IMR-90 (cell line): ENCODE measurements at regions not wholly inside any gene's neighbourhood (a gene's known extent, or its start where the extent isn't known, plus 50 kb on each side); places are given as distances from the start of the nearest gene placed in this dataset.

Experiments
- BHLHE40 ChIP-seq: fragments of 150-350 bp; IDR thresholded peaks from 2 replicates; pipeline ENCODE4 v1.6.1; 2016; ENCODE audit warnings: mild to moderate bottlenecking, low read depth, low read length
- CEBPB ChIP-seq: IDR thresholded peaks from 2 replicates; pipeline ENCODE4 v1.6.1; 2012; ENCODE audit warnings: low read depth, low read length, improper control_type of control experiment
- FOS ChIP-seq: fragments of 150-350 bp; IDR thresholded peaks from 2 replicates; pipeline ENCODE4 v1.6.1; 2016; ENCODE audit warnings: low read depth, low read length
- MAFK ChIP-seq: IDR thresholded peaks from 2 replicates; pipeline ENCODE4 v1.6.1; 2012; ENCODE audit warnings: low read depth, low read length, improper control_type of control experiment
- MXI1 ChIP-seq: IDR thresholded peaks from 2 replicates; pipeline ENCODE4 v1.6.1; 2012; ENCODE audit warnings: low read depth, mild to moderate bottlenecking, low read length, moderate library complexity, borderline replicate concordance
- NFE2L2 ChIP-seq: fragments of 150-350 bp; IDR thresholded peaks from 2 replicates; pipeline ENCODE4 v1.6.1; 2016; ENCODE audit warnings: low read depth, mild to moderate bottlenecking, low read length
- POLR2A ChIP-seq: IDR thresholded peaks from 2 replicates; pipeline ENCODE4 v1.6.1; 2012; ENCODE audit warnings: mild to moderate bottlenecking, low read depth, low read length
- RAD21 ChIP-seq: IDR thresholded peaks from 2 replicates; pipeline ENCODE4 v1.6.1; 2012; ENCODE audit warnings: low read length, improper control_type of control experiment
- RCOR1 ChIP-seq: IDR thresholded peaks from 2 replicates; pipeline ENCODE4 v1.6.1; 2012; ENCODE audit warnings: mild to moderate bottlenecking, low read length, improper control_type of control experiment; ENCODE audit not compliant: insufficient replicate concordance
- RFX5 ChIP-seq: IDR thresholded peaks from 2 replicates; pipeline ENCODE4 v1.8.0; 2012; ENCODE audit warnings: low read depth, mild to moderate bottlenecking, low read length, moderate library complexity
- SMC3 ChIP-seq: fragments of 150-350 bp; IDR thresholded peaks from 2 replicates; pipeline ENCODE4 v1.6.1; 2016; ENCODE audit warnings: low read depth, mild to moderate bottlenecking, antibody characterized with exemption, low read length, moderate library complexity
- TF ChIP-seq, protein P1 (sequence below): conservative IDR thresholded peaks from 2 replicates; pipeline ENCODE4 v1.5.1; 2012; ENCODE audit warnings: mild to moderate bottlenecking, low read depth, low read length, improper control_type of control experiment
- TF ChIP-seq, protein P2 (sequence below): fragments of 150-350 bp; IDR thresholded peaks from 2 replicates; pipeline ENCODE4 v1.6.1; 2017; ENCODE audit warnings: mild to moderate bottlenecking, antibody characterized with exemption, low read length, low read depth
- TF ChIP-seq, protein P3 (sequence below): fragments of 150-350 bp; IDR thresholded peaks from 2 replicates; pipeline ENCODE4 v1.6.1; 2016; ENCODE audit warnings: low read depth, mild to moderate bottlenecking, low read length, moderate library complexity, borderline replicate concordance

DNA sequence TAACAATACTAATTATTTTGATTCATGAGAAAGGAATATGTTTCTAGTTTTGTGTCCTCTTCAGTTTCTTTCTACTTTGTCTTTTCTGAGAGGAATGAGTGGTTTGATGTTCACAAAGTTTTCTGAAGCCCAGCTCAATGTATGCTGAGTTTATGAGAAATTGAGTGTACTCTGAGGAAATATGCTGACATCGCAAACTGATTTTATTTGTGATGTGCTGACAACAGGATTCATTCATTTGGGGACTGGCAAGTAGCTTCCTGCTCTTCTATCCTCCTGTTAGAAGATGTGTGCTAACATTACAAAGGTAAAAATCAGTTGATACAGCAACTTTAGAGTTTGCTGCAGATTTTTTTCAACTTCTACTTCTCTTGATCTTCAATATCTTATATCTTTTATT, 403.2 kb upstream of the CDH19 start:
- TF ChIP-seq SMC3, result no peak
- TF ChIP-seq RFX5, result no peak
- no peak for TF ChIP-seq BHLHE40
- TF ChIP-seq FOS, result no peak
- TF ChIP-seq, protein P1, sequence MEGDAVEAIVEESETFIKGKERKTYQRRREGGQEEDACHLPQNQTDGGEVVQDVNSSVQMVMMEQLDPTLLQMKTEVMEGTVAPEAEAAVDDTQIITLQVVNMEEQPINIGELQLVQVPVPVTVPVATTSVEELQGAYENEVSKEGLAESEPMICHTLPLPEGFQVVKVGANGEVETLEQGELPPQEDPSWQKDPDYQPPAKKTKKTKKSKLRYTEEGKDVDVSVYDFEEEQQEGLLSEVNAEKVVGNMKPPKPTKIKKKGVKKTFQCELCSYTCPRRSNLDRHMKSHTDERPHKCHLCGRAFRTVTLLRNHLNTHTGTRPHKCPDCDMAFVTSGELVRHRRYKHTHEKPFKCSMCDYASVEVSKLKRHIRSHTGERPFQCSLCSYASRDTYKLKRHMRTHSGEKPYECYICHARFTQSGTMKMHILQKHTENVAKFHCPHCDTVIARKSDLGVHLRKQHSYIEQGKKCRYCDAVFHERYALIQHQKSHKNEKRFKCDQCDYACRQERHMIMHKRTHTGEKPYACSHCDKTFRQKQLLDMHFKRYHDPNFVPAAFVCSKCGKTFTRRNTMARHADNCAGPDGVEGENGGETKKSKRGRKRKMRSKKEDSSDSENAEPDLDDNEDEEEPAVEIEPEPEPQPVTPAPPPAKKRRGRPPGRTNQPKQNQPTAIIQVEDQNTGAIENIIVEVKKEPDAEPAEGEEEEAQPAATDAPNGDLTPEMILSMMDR, result no peak
- TF ChIP-seq POLR2A, result no peak
- TF ChIP-seq MAFK, result peak; percentile 87
- no peak for TF ChIP-seq CEBPB
- no peak for TF ChIP-seq NFE2L2
- no peak for TF ChIP-seq RAD21
- no peak for TF ChIP-seq MXI1
- TF ChIP-seq, protein P2, sequence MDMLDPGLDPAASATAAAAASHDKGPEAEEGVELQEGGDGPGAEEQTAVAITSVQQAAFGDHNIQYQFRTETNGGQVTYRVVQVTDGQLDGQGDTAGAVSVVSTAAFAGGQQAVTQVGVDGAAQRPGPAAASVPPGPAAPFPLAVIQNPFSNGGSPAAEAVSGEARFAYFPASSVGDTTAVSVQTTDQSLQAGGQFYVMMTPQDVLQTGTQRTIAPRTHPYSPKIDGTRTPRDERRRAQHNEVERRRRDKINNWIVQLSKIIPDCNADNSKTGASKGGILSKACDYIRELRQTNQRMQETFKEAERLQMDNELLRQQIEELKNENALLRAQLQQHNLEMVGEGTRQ, result no peak
- TF ChIP-seq RCOR1, result no peak
- TF ChIP-seq, protein P3, sequence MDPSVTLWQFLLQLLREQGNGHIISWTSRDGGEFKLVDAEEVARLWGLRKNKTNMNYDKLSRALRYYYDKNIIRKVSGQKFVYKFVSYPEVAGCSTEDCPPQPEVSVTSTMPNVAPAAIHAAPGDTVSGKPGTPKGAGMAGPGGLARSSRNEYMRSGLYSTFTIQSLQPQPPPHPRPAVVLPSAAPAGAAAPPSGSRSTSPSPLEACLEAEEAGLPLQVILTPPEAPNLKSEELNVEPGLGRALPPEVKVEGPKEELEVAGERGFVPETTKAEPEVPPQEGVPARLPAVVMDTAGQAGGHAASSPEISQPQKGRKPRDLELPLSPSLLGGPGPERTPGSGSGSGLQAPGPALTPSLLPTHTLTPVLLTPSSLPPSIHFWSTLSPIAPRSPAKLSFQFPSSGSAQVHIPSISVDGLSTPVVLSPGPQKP, result no peak
